ENCODE measurements at regions not wholly inside any gene's neighbourhood (a gene's known extent, or its start where the extent isn't known, plus 50 kb on each side); places are given as distances from the start of the nearest gene placed in this dataset.

- Histone ChIP-seq H3K27me3 (ENCODE audit: control insufficient read depth in 4 of 4, insufficient read depth in 4 of 4, low read length in 3 of 4) (no peaks in the 10 kb centered on the region), H3K27ac (ENCODE audit: low read depth in 1 of 2, low read length in 2 of 2) (no peak overlapping the region), H3K4me3 (ENCODE audit: low read depth in 1 of 3, low read length in 3 of 3) (no peak overlapping the region), H3K4me1 (ENCODE audit: control insufficient read depth in 4 of 4, insufficient read depth in 4 of 4, low read length in 3 of 4) (no peaks in the 10 kb centered on the region), H3K9ac (ENCODE audit: low read depth in 1 of 2, low read length in 2 of 2) (no peak overlapping the region), H3K9me3 (ENCODE audit: control insufficient read depth in 4 of 4, low read length in 3 of 4) (no peaks in the 10 kb centered on the region), H3K36me3 (ENCODE audit: control insufficient read depth in 4 of 4, insufficient read depth in 3 of 4, low read depth in 1 of 4, low read length in 3 of 4) (no peaks in the 10 kb centered on the region)
- TF ChIP-seq YY1 (IDR thresholded peaks at IDR 0.05) (no peak), FOXA1 (IDR thresholded peaks at IDR 0.05) (no peak), RXRA (IDR thresholded peaks at IDR 0.05) (no peak), CTCF (IDR thresholded peaks at IDR 0.05; ENCODE audit: low read depth, low read length, missing input control) (no peak)
- DNase-seq (ENCODE audit: low spot score): no peak
- WGBS: 93% methylated on average over 1 of the region's 1 CpG
Observed at GRCh38 chr3:151955356-151955755, 81.9 kb downstream of the SUCNR1 start.

GRCh38 chr3:151960961-151961580 is 87.6 kb downstream of the SUCNR1 start:
- Histone ChIP-seq H3K27me3 (ENCODE audit: control insufficient read depth in 4 of 4, insufficient read depth in 4 of 4, low read length in 3 of 4) (no peaks in the 10 kb centered on the region), H3K9ac (ENCODE audit: low read depth in 1 of 2, low read length in 2 of 2) (no peak overlapping the region), H3K9me3 (ENCODE audit: control insufficient read depth in 4 of 4, low read length in 3 of 4) (no peaks in the 10 kb centered on the region), H3K4me3 (ENCODE audit: low read depth in 1 of 3, low read length in 3 of 3) (no peak overlapping the region), H3K27ac (ENCODE audit: low read depth in 1 of 2, low read length in 2 of 2) (no peak overlapping the region), H3K36me3 (ENCODE audit: control insufficient read depth in 4 of 4, insufficient read depth in 3 of 4, low read depth in 1 of 4, low read length in 3 of 4) (no peaks in the 10 kb centered on the region), H3K4me1 (ENCODE audit: control insufficient read depth in 4 of 4, insufficient read depth in 4 of 4, low read length in 3 of 4) (no peaks in the 10 kb centered on the region)
- DNase-seq (ENCODE audit: low spot score): no peak
- TF ChIP-seq HNF4G (IDR thresholded peaks at IDR 0.05): no peak
- no peak for TF ChIP-seq EGR1 (IDR thresholded peaks at IDR 0.05; ENCODE audit: low read depth in 2 of 2)
- no peak for TF ChIP-seq JUND (IDR thresholded peaks at IDR 0.05)
- TF ChIP-seq FOXA2 (IDR thresholded peaks at IDR 0.05): no peak
- no peak for TF ChIP-seq NR2F2 (IDR thresholded peaks at IDR 0.05)
- no peak for TF ChIP-seq RAD21 (IDR thresholded peaks at IDR 0.05)
- TF ChIP-seq SP1 (IDR thresholded peaks at IDR 0.05): no peak
- 87% methylated on average over 4 of the region's 4 CpGs for WGBS

GRCh38 chr3:151962352-151962751 is 88.9 kb downstream of the SUCNR1 start:
- Histone ChIP-seq H3K27me3 (ENCODE audit: control insufficient read depth in 4 of 4, insufficient read depth in 4 of 4, low read length in 3 of 4) (no peaks in the 10 kb centered on the region), H3K9ac (ENCODE audit: low read depth in 1 of 2, low read length in 2 of 2) (no peak overlapping the region), H3K4me1 (ENCODE audit: control insufficient read depth in 4 of 4, insufficient read depth in 4 of 4, low read length in 3 of 4) (no peaks in the 10 kb centered on the region), H3K36me3 (ENCODE audit: control insufficient read depth in 4 of 4, insufficient read depth in 3 of 4, low read depth in 1 of 4, low read length in 3 of 4) (no peaks in the 10 kb centered on the region), H3K27ac (ENCODE audit: low read depth in 1 of 2, low read length in 2 of 2) (no peak overlapping the region), H3K4me3 (ENCODE audit: low read depth in 1 of 3, low read length in 3 of 3) (no peak overlapping the region), H3K9me3 (ENCODE audit: control insufficient read depth in 4 of 4, low read length in 3 of 4) (no peaks in the 10 kb centered on the region)
- no peak for DNase-seq (ENCODE audit: low spot score)
- WGBS: 89% methylated on average over 1 of the region's 1 CpG
- TF ChIP-seq NR2F2 (IDR thresholded peaks at IDR 0.05) (no peak), RXRA (IDR thresholded peaks at IDR 0.05) (no peak), MAX (IDR thresholded peaks at IDR 0.05) (no peak), GABPA (IDR thresholded peaks at IDR 0.05 in 1 of 2, conservative IDR thresholded peaks at IDR 0.05 in 1 of 2) (no peak), JUND (IDR thresholded peaks at IDR 0.05) (no peak), ATF3 (IDR thresholded peaks at IDR 0.05) (no peak), REST (IDR thresholded peaks at IDR 0.05) (no peak), HNF4A (conservative IDR thresholded peaks at IDR 0.05) (no peak), YY1 (IDR thresholded peaks at IDR 0.05) (no peak), EGR1 (IDR thresholded peaks at IDR 0.05; ENCODE audit: low read depth in 2 of 2) (no peak), ZBTB33 (IDR thresholded peaks at IDR 0.05) (no peak), RAD21 (IDR thresholded peaks at IDR 0.05) (no peak), TAF1 (conservative IDR thresholded peaks at IDR 0.05) (no peak), FOXA2 (IDR thresholded peaks at IDR 0.05) (no peak), CTCF (IDR thresholded peaks at IDR 0.05; ENCODE audit: low read depth, low read length, missing input control) (no peak), FOXA1 (IDR thresholded peaks at IDR 0.05) (no peak), HNF4G (IDR thresholded peaks at IDR 0.05) (no peak)
